GM12878 (cell line): ENCODE measurements at regions not wholly inside any gene's neighbourhood (a gene's known extent, or its start where the extent isn't known, plus 50 kb on each side); places are given as distances from the start of the nearest gene placed in this dataset.

Source experiments
- ATAC-seq: fragments of 200-7000 bp; cut with Tn5 transposase; 3 replicates; pipeline ENCODE4 v1.9.1; 2020; ENCODE audit warnings: mild to moderate bottlenecking, moderate library complexity
- BruUV-seq: library from RNA; stranded (reverse); fragments of 400-500 nt; replicated peaks from 2 replicates; lab custom pipeline; 2021; lab: Mats Ljungman, UMichigan
- CTCF ChIA-PET: fragments of 300-600 bp; sonication (Branson Sonifier 250); formaldehyde crosslinking; extraction: SDS; loops from one replicate; lab custom pipeline; 2021; ENCODE audit warnings: inconsistent platforms; lab: Yijun Ruan, JAX
- POLR2A ChIA-PET: fragments of 350-600 bp; formaldehyde crosslinking; extraction: SDS; loops from one replicate; lab custom pipeline; 2021; ENCODE audit warnings: inconsistent platforms; lab: Charles Lee
- RAD21 ChIA-PET: fragments of 300-600 bp; sonication (Branson Sonifier 250); formaldehyde crosslinking; loops from one replicate; lab custom pipeline; 2023; ENCODE audit warnings: antibody characterized with exemption; ENCODE audit not compliant: unreplicated experiment; lab: Charles Lee
- SMC1A ChIA-PET: fragments of 300-600 bp; sonication (Branson Sonifier 250); formaldehyde crosslinking; loops from one replicate; lab custom pipeline; 2023; ENCODE audit not compliant: unreplicated experiment, uncharacterized antibody; lab: Charles Lee
- DNase-seq: peaks from one replicate; pipeline ENCODE4 v3.0.0-alpha.2; 2011; ENCODE audit warnings: low read depth, low spot score
- FAIRE-seq: peaks from 3 replicates; lab custom pipeline; 2011; peaks lifted over from hg19 to GRCh38; lab: Jason Lieb, UNC
- H2AFZ ChIP-seq: 2 replicates; pipeline ENCODE4 v1.6.0; 2011; ENCODE audit warnings: low read depth, low read length, control low read depth; ENCODE audit not compliant: control insufficient read depth
- H3K27ac ChIP-seq: 2 replicates; pipeline ENCODE4 v1.5.1; 2011; ENCODE audit warnings: control low read depth; ENCODE audit not compliant: control insufficient read depth, insufficient read depth
- H3K27me3 ChIP-seq, 2 experiments: replicated peaks in 1 of 2; 2 replicates each; pipeline versions ENCODE4 v1.6.0 to v1.6.1; 2011; ENCODE audit warnings: low read length in 1 of 2; ENCODE audit not compliant: control insufficient read depth in 2 of 2, insufficient read depth in 2 of 2
- H3K36me3 ChIP-seq, 2 experiments: 2 replicates each; pipeline ENCODE4 v1.5.1; 2011; ENCODE audit warnings: low read length in 1 of 2; ENCODE audit not compliant: control insufficient read depth in 2 of 2, insufficient read depth in 2 of 2
- H3K4me1 ChIP-seq: 2 replicates; pipeline ENCODE4 v1.6.1; 2011; ENCODE audit warnings: mild to moderate bottlenecking, low read length, moderate library complexity, mixed read lengths; ENCODE audit not compliant: control insufficient read depth, insufficient read depth
- H3K4me2 ChIP-seq: 2 replicates; pipeline ENCODE4 v1.6.0; 2011; ENCODE audit warnings: control low read depth; ENCODE audit not compliant: control insufficient read depth, insufficient read depth
- H3K4me3 ChIP-seq: fragments of 200-600 bp; sonication (generic); 2 replicates; pipeline ENCODE4 v1.5.1; 2016
- H3K79me2 ChIP-seq: 2 replicates; pipeline ENCODE4 v1.6.0; 2011; ENCODE audit warnings: low read length; ENCODE audit not compliant: control insufficient read depth, insufficient read depth
- H3K9ac ChIP-seq: 2 replicates; pipeline ENCODE4 v1.8.0; 2011; ENCODE audit warnings: low read length, control low read depth, mixed read lengths; ENCODE audit not compliant: control insufficient read depth, insufficient read depth
- H3K9me3 ChIP-seq: replicated peaks from 3 replicates; pipeline ENCODE4 v1.5.1; 2011; ENCODE audit warnings: mild to moderate bottlenecking, low read length; ENCODE audit not compliant: control insufficient read depth, insufficient read depth
- H4K20me1 ChIP-seq: 2 replicates; pipeline ENCODE4 v1.6.0; 2011; ENCODE audit not compliant: control insufficient read depth, insufficient read depth
- ATF7 ChIP-seq: fragments of 450-650 bp; IDR thresholded peaks from 2 replicates; pipeline ENCODE4 v1.6.1; 2016; ENCODE audit warnings: low read depth, mild to moderate bottlenecking
- CTCF ChIP-seq, 3 experiments: IDR thresholded peaks in 2 of 3; conservative IDR thresholded peaks in 1 of 3; 2 replicates each; pipeline ENCODE4 v1.5.1; 2011; ENCODE audit warnings: low read depth in 3 of 3, low read length in 3 of 3, mild to moderate bottlenecking in 3 of 3, control low read depth in 2 of 3, moderate library complexity in 2 of 3, inconsistent platforms in 1 of 3, mixed read lengths in 1 of 3; ENCODE audit not compliant: control insufficient read depth in 2 of 3, insufficient read depth in 1 of 3; ENCODE audit errors: extremely low read depth in 1 of 3
- ETV6 ChIP-seq, 2 experiments: fragments of 450-650 bp in 1 of 2; IDR thresholded peaks in 1 of 2; conservative IDR thresholded peaks in 1 of 2; 2 replicates each; pipeline ENCODE4 v1.6.1; 2014; ENCODE audit warnings: antibody characterized with exemption in 1 of 2, borderline replicate concordance in 1 of 2, low read depth in 1 of 2, mild to moderate bottlenecking in 1 of 2, moderate library complexity in 1 of 2
- FOS ChIP-seq: IDR thresholded peaks from 3 replicates; pipeline ENCODE4 v1.6.1; 2011; ENCODE audit warnings: borderline replicate concordance; ENCODE audit not compliant: insufficient read length; ENCODE audit errors: extremely low read depth
- HDAC2 ChIP-seq: fragments of 200-600 bp; sonication (generic); IDR thresholded peaks from 2 replicates; pipeline ENCODE4 v1.6.1; 2017
- MEF2A ChIP-seq: IDR thresholded peaks from 2 replicates; pipeline ENCODE4 v1.6.1; 2011; ENCODE audit warnings: low read depth, mild to moderate bottlenecking, low read length, moderate library complexity; ENCODE audit not compliant: insufficient read depth
- SP1 ChIP-seq: IDR thresholded peaks from one replicate; pipeline ENCODE4 v1.6.1; 2011; ENCODE audit warnings: low read depth, low read length
- SRF ChIP-seq, 2 experiments: IDR thresholded peaks; 2 replicates each; pipeline ENCODE4 v1.6.1; 2011; ENCODE audit warnings: low read depth in 2 of 2, low read length in 2 of 2, mild to moderate bottlenecking in 1 of 2, moderate library complexity in 1 of 2
- TCF7 ChIP-seq: IDR thresholded peaks from 2 replicates; pipeline ENCODE4 v1.6.1; 2014; ENCODE audit warnings: antibody characterized with exemption, borderline replicate concordance
- WGBS: methylation state at CpG from one replicate; pipeline ENCODE4 v1.1.6; 2016; ENCODE audit warnings: low lambda C conversion rate; ENCODE audit not compliant: insufficient replicate concordance, insufficient coverage; ENCODE audit errors: missing lambda C conversion rate; 5-methylcytosine and 5-hydroxymethylcytosine counted together
- in situ Hi-C: fragments of 300-500 bp; cut with MboI; formaldehyde crosslinking; loops from 9 replicates; pipeline ENCODE4 v1.14.3; 2018; ENCODE audit warnings: mixed read lengths
- intact Hi-C: fragments of 100-400 bp; cut with micrococcal nuclease; formaldehyde crosslinking; loops from one replicate; pipeline ENCODE4 v1.14.2; 2022; ENCODE audit not compliant: unreplicated experiment

GRCh38 chr13:56102641-56103040 is 1038.1 kb upstream of the PRR20A start:
- RAD21 ChIA-PET, result no interaction called here
- no peaks in the 10 kb centered on the region for H3K9me3 ChIP-seq
- no peak overlapping the region for H3K4me3 ChIP-seq
- no peaks in the 10 kb centered on the region for H3K79me2 ChIP-seq
- in situ Hi-C loops, result no loop called here
- H3K36me3 ChIP-seq, result no peaks in the 10 kb centered on the region
- no peak overlapping the region for H3K4me2 ChIP-seq
- DNase-seq (no peak), ATAC-seq (no peak), FAIRE-seq (no peak)
- H2AFZ ChIP-seq, result no peak overlapping the region
- no peaks in the 10 kb centered on the region for H4K20me1 ChIP-seq
- TF ChIP-seq FOS (no peak), ATF7 (no peak), MEF2A (no peak), CTCF (IDR thresholded peaks at IDR 0.05 in 2 of 3, conservative IDR thresholded peaks at IDR 0.05 in 1 of 3; ENCODE audit: control insufficient read depth in 2 of 3, extremely low read depth in 1 of 3, insufficient read depth in 1 of 3, low read depth in 3 of 3, low read length in 3 of 3) (no peak), SRF (IDR thresholded peaks at IDR 0.05; ENCODE audit: low read depth in 2 of 2, low read length in 2 of 2) (no peak), SP1 (no peak), TCF7 (no peak), HDAC2 (no peak), ETV6 (conservative IDR thresholded peaks at IDR 0.05 in 1 of 2, IDR thresholded peaks at IDR 0.05 in 1 of 2; ENCODE audit: borderline replicate concordance in 1 of 2, low read depth in 1 of 2) (no peak)
- CTCF ChIA-PET, result no interaction called here
- no peak overlapping the region for H3K9ac ChIP-seq
- SMC1A ChIA-PET, result no interaction called here
- POLR2A ChIA-PET, result no interaction called here
- 0% methylated on average over 1 of the region's 1 CpG for WGBS
- BruUV-seq, result no TSS peak
- intact Hi-C loops, result no loop called here
- no peak overlapping the region for H3K27ac ChIP-seq
- H3K4me1 ChIP-seq, result no peaks in the 10 kb centered on the region
- no peaks in the 10 kb centered on the region for H3K27me3 ChIP-seq
